T-cell (primary cell): ENCODE measurements at regions not wholly inside any gene's neighbourhood (a gene's known extent, or its start where the extent isn't known, plus 50 kb on each side); places are given as distances from the start of the nearest gene placed in this dataset.

Experiments used
- ATAC-seq, 4 experiments: fragments of 200-7000 bp in 3 of 4; fragments of 150-1000 bp in 1 of 4; cut with Tn5 transposase; replicated peaks in 1 of 4; 1 replicate in 3 of 4; 2 replicates in 1 of 4; pipeline ENCODE4 v1.10.0; 2021; ENCODE audit warnings: moderate library complexity in 3 of 4, mild to moderate bottlenecking in 2 of 4, moderate number of reproducible peaks in 1 of 4
- CTCF ChIA-PET, 2 donors: fragments of 300-600 bp; sonication (Branson Sonifier 250); formaldehyde crosslinking; loops; one replicate each; lab custom pipeline; 2022; ENCODE audit warnings: antibody characterized with exemption in 2 of 2; lab: Charles Lee
- POLR2A ChIA-PET, 2 donors: fragments of 300-600 bp; sonication (Branson Sonifier 250); formaldehyde crosslinking; loops; one replicate each; lab custom pipeline; 2022; ENCODE audit warnings: antibody characterized with exemption in 2 of 2; lab: Charles Lee
- DNase-seq, 35 experiments: peaks; one replicate each; pipeline versions ENCODE4 v3.0.0 to v3.0.0-alpha.2; 2013 to 2023
- H3K27ac ChIP-seq: one replicate; pipeline ENCODE4 v1.5.1; 2013; ENCODE audit warnings: low read length
- H3K27me3 ChIP-seq, 2 experiments: replicated peaks in 1 of 2; 1 replicate in 1 of 2; 2 replicates in 1 of 2; pipeline versions ENCODE4 v1.6.1 to v1.7.0; 2013; ENCODE audit warnings: low read length in 1 of 2, mixed read lengths in 1 of 2; ENCODE audit not compliant: control insufficient read depth in 2 of 2, insufficient read depth in 2 of 2; ENCODE audit errors: extremely low read depth in 1 of 2
- H3K36me3 ChIP-seq, 2 donors: 1 replicate in 1 of 2; 2 replicates in 1 of 2; pipeline versions ENCODE4 v1.6.1 to v1.7.0; 2013; ENCODE audit warnings: low read length in 1 of 2; ENCODE audit not compliant: control insufficient read depth in 2 of 2, insufficient read depth in 1 of 2; ENCODE audit errors: extremely low read depth in 1 of 2
- H3K4me1 ChIP-seq, 2 experiments: 1 replicate in 1 of 2; 2 replicates in 1 of 2; pipeline versions ENCODE4 v1.6.1 to v1.7.0; 2013; ENCODE audit warnings: low read length in 2 of 2, mixed read lengths in 1 of 2; ENCODE audit not compliant: insufficient read depth in 2 of 2, control insufficient read depth in 1 of 2; ENCODE audit errors: extremely low read depth in 1 of 2
- H3K4me3 ChIP-seq, 2 donors: 1 replicate in 1 of 2; 2 replicates in 1 of 2; pipeline versions ENCODE4 v1.5.1 to v1.7.0; 2013; ENCODE audit warnings: mild to moderate bottlenecking in 2 of 2, low read length in 1 of 2, moderate library complexity in 1 of 2; ENCODE audit not compliant: control insufficient read depth in 1 of 2; ENCODE audit errors: extremely low read depth in 1 of 2
- H3K9me3 ChIP-seq: 2 replicates; pipeline ENCODE4 v1.7.0; 2013
- H3K27ac Mint-ChIP-seq, 2 donors: one replicate each; pipeline ENCODE4 v1.8.0; 2020 to 2021; ENCODE audit warnings: mild to moderate bottlenecking in 2 of 2, mixed read lengths in 2 of 2
- H3K27me3 Mint-ChIP-seq, 2 donors: one replicate each; pipeline ENCODE4 v1.8.0; 2021 to 2022; ENCODE audit warnings: mixed read lengths in 2 of 2
- H3K36me3 Mint-ChIP-seq: one replicate; pipeline ENCODE4 v1.8.0; 2021; ENCODE audit warnings: mixed read lengths
- H3K4me1 Mint-ChIP-seq, 3 donors: one replicate each; pipeline ENCODE4 v1.8.0; 2020 to 2022; ENCODE audit warnings: mixed read lengths in 3 of 3, mild to moderate bottlenecking in 1 of 3
- H3K4me3 Mint-ChIP-seq, 3 donors: one replicate each; pipeline ENCODE4 v1.8.0; 2020 to 2022; ENCODE audit warnings: mild to moderate bottlenecking in 3 of 3, mixed read lengths in 3 of 3, moderate library complexity in 3 of 3
- H3K9me3 Mint-ChIP-seq, 3 donors: one replicate each; pipeline ENCODE4 v1.8.0; 2020 to 2022; ENCODE audit warnings: mixed read lengths in 3 of 3
- WGBS: methylation state at CpG from one replicate; pipeline ENCODE4 v1.1.5; 2013; ENCODE audit warnings: missing lambda C conversion rate; ENCODE audit not compliant: insufficient coverage; 5-methylcytosine and 5-hydroxymethylcytosine counted together

DNA sequence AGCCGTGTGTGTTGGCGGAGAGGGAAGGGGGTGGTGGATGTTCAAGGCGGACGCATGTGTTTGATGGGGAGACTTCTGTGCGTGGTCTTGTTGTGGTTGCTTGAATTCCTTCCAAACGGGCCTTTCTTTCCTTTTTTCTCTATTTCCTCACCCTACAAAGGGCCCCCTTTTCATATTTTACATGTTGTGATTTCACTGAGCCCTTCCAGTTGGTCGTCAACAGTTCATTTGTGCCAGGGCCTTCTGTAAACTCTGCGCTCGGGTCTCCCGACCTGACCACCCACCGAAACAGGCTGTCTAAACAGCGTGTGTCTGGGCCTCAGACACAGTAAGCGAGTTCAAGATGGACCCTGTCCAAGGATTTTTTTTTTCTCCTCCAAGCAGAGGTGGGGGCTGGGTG lies 228.4 kb downstream of the IRF8 start:
- no peaks in the 10 kb centered on the region for H3K36me3 ChIP-seq
- no peaks in the 10 kb centered on the region for H3K4me1 ChIP-seq
- no peak overlapping the region for H3K27ac ChIP-seq
- no peak for ATAC-seq
- Mint-ChIP-seq H3K9me3 (no peaks in the 10 kb centered on the region), H3K36me3 (no peaks in the 10 kb centered on the region), H3K27ac (no peak overlapping the region), H3K27me3 (peaks cover 11% of the 10 kb centered on the region in 2 donors), H3K4me1 (no peaks in the 10 kb centered on the region), H3K4me3 (no peak overlapping the region)
- no peaks in the 10 kb centered on the region for H3K9me3 ChIP-seq
- ChIA-PET POLR2A (no interaction called here), CTCF (no interaction called here)
- DNase-seq, result no peak
- WGBS, result 86% methylated on average over 7 of the region's 13 CpGs
- peaks cover 0 to 24% of the 10 kb centered on the region in 2 experiments for H3K27me3 ChIP-seq
- no peak overlapping the region for H3K4me3 ChIP-seq

DNA sequence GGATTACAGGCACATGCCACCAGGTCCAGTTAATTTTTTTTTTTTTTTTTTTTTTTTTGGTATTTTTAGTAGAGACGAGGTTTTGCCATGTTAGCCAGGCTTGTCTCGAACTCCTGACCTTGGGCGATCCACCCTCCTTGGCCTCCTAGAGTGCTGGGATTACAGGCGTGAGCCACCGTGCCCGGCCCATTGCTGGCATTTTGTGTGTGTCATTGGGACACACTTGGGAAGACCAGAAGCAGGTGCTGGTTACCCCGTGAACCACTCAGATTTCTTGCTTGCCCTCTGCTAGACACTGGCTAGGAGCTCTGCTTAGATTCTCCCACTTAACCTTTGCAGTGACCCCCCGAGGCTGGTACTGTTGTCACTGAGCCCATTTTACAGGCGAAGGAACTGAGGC lies 229.3 kb downstream of the IRF8 start:
- POLR2A ChIA-PET, result no interaction called here
- no peaks in the 10 kb centered on the region for H3K9me3 Mint-ChIP-seq
- DNase-seq (no peak), ATAC-seq (no peak)
- H3K27me3 ChIP-seq, result peaks cover 0 to 15% of the 10 kb centered on the region in 2 experiments
- H3K36me3 Mint-ChIP-seq, result no peaks in the 10 kb centered on the region
- no peaks in the 10 kb centered on the region for H3K36me3 ChIP-seq
- no peaks in the 10 kb centered on the region for H3K4me1 Mint-ChIP-seq
- WGBS, result 83% methylated on average over 7 of the region's 9 CpGs
- peaks cover 6 to 9% of the 10 kb centered on the region in 2 donors for H3K27me3 Mint-ChIP-seq
- no peak overlapping the region for H3K27ac ChIP-seq
- CTCF ChIA-PET, result no interaction called here
- H3K4me3 ChIP-seq, result no peak overlapping the region
- H3K4me3 Mint-ChIP-seq, result no peak overlapping the region
- no peak overlapping the region for H3K27ac Mint-ChIP-seq
- H3K9me3 ChIP-seq, result no peaks in the 10 kb centered on the region
- no peaks in the 10 kb centered on the region for H3K4me1 ChIP-seq

DNA sequence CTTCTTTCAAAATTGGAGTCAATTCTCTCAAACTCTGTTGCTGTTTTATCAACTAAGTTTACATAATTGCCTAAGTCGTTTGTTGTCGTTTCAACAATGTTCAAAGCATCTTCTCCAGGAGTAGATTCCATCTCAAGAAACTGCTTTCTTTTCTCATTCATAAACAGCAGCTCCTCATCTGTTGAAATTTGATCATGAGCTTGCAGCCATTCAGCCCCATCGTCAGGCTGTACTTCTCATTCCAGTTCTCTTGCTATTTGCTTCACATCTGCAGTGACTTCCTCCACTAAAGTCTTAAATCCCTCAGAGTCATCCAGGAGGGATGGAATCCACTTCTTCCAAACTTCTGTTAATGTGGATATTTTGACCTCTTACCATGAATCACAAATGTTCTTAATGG lies 230.6 kb downstream of the IRF8 start:
- Histone ChIP-seq H3K4me3 (no peak overlapping the region), H3K27ac (no peak overlapping the region), H3K9me3 (no peaks in the 10 kb centered on the region), H3K4me1 (no peaks in the 10 kb centered on the region), H3K27me3 (peaks cover 0 to 16% of the 10 kb centered on the region in 2 experiments), H3K36me3 (no peaks in the 10 kb centered on the region)
- POLR2A ChIA-PET, result no interaction called here
- peaks cover 0 to 4% of the 10 kb centered on the region in 2 donors for H3K27me3 Mint-ChIP-seq
- CTCF ChIA-PET, result no interaction called here
- H3K36me3 Mint-ChIP-seq, result no peaks in the 10 kb centered on the region
- H3K9me3 Mint-ChIP-seq, result no peaks in the 10 kb centered on the region
- 75% methylated on average over 2 of the region's 3 CpGs for WGBS
- DNase-seq (no peak), ATAC-seq (no peak)
- no peaks in the 10 kb centered on the region for H3K4me1 Mint-ChIP-seq
- H3K27ac Mint-ChIP-seq, result no peak overlapping the region
- no peak overlapping the region for H3K4me3 Mint-ChIP-seq

DNA sequence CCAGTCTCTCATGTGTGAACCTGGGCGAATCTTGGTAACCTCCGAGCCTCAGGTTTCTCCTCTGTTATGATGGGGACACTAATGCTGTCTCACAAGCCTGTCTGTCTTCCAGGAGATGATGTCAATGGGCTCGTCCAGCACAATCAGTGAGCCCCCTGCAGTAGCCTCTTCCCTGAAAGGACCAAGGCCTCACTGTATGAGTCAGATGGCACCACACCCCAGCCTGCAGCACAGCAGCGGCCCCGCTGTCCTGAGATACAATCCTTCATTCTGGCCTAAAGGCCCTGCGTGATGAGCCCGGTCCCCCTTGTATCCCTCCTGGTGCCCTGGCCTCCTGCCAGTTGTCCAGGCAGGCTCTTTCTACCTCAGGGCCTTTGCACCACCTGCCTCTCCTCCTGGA lies 234.4 kb downstream of the IRF8 start:
- Histone ChIP-seq H3K4me3 (no peak overlapping the region), H3K36me3 (no peaks in the 10 kb centered on the region), H3K9me3 (no peaks in the 10 kb centered on the region), H3K4me1 (no peaks in the 10 kb centered on the region), H3K27ac (no peak overlapping the region), H3K27me3 (peaks cover 0 to 18% of the 10 kb centered on the region in 2 experiments)
- Mint-ChIP-seq H3K27me3 (peaks cover 0 to 13% of the 10 kb centered on the region in 2 donors), H3K4me1 (no peaks in the 10 kb centered on the region), H3K27ac (no peak overlapping the region), H3K9me3 (no peaks in the 10 kb centered on the region), H3K36me3 (no peaks in the 10 kb centered on the region), H3K4me3 (no peak overlapping the region)
- ATAC-seq (no peak), DNase-seq (no peak)
- WGBS, result 90% methylated on average over 7 of the region's 7 CpGs
- CTCF ChIA-PET, result no interaction called here
- POLR2A ChIA-PET, result no interaction called here

DNA sequence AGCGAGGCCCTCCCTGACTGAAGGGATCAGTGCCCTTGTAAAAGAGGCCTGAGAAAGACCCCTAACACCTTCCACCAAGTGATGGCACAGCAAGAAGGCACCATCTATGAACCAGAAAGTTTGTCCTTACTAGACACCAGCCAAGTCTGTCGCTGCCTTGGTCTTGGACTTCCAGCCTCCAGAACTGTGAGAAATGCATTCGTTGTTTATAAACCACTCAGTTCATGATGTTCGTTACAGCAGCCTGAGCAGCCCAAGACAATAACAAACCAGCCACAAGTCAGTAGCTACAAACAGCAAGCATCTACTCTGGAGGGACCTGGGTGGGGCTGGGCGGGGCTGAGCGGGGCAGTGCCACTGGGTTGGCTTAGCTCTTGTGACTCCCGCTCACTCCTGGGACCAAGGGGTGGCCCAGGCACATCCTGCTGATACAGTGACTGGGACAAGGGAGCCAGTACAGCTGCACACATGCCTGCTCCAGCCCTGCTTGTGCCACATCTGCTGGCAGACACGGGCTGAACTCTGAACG lies 234.9 kb downstream of the IRF8 start:
- Histone ChIP-seq H3K4me3 (no peak overlapping the region), H3K4me1 (no peaks in the 10 kb centered on the region), H3K27me3 (peaks cover 0 to 21% of the 10 kb centered on the region in 2 experiments), H3K9me3 (no peaks in the 10 kb centered on the region), H3K36me3 (no peaks in the 10 kb centered on the region), H3K27ac (no peak overlapping the region)
- 80% methylated on average over 8 of the region's 9 CpGs for WGBS
- CTCF ChIA-PET, result no interaction called here
- ATAC-seq (no peak), DNase-seq (no peak)
- Mint-ChIP-seq H3K27ac (no peak overlapping the region), H3K4me1 (no peaks in the 10 kb centered on the region), H3K4me3 (no peak overlapping the region), H3K27me3 (peaks cover 0 to 13% of the 10 kb centered on the region in 2 donors), H3K36me3 (no peaks in the 10 kb centered on the region), H3K9me3 (no peaks in the 10 kb centered on the region)
- POLR2A ChIA-PET, result no interaction called here

DNA sequence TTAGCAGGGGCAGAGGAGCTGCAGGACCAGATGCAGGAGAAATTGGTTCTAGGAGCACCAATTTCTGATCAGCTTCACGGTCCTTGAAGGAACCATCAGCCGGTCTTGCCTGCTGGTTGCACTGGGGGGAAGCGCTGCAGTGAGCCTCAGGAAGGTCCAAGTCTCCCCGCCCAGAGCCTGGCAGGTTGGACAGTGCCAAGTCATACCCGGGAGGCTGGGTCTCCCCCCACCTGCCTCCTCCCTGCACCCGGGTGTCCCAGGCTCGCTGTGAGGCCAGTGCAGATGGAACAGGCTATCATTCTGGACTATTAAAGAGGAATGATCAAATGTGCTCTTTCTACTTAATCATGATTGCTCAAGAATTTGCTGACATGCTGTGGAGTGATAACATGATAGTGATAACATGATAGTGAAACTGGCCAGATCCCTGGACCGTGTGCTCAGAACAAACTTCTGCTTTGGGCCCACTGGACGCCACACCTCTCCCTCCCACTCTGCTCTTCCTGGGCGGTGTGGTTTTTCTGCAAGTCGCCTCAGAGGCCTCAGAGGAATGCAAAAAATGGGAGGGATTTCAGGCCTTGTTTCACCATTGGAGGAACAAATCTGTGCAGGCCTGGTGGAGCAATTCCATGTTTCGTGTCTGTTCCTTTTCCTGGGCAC lies 236.0 kb downstream of the IRF8 start:
- H3K36me3 Mint-ChIP-seq, result no peaks in the 10 kb centered on the region
- no peaks in the 10 kb centered on the region for H3K9me3 Mint-ChIP-seq
- no peak overlapping the region for H3K27ac Mint-ChIP-seq
- no peak overlapping the region for H3K4me3 Mint-ChIP-seq
- H3K4me1 ChIP-seq, result no peaks in the 10 kb centered on the region
- peaks cover 0 to 21% of the 10 kb centered on the region in 2 experiments for H3K27me3 ChIP-seq
- 71% methylated on average over 7 of the region's 12 CpGs for WGBS
- H3K27ac ChIP-seq, result no peak overlapping the region
- ChIA-PET POLR2A (no interaction called here), CTCF (no interaction called here)
- DNase-seq, result no peak
- H3K36me3 ChIP-seq, result no peaks in the 10 kb centered on the region
- H3K4me3 ChIP-seq, result no peak overlapping the region
- ATAC-seq, result no peak
- no peaks in the 10 kb centered on the region for H3K4me1 Mint-ChIP-seq
- H3K9me3 ChIP-seq, result no peaks in the 10 kb centered on the region
- H3K27me3 Mint-ChIP-seq, result peaks cover 3 to 13% of the 10 kb centered on the region in 2 donors
